ENCODE measurements at regions not wholly inside any gene's neighbourhood (a gene's known extent, or its start where the extent isn't known, plus 50 kb on each side); places are given as distances from the start of the nearest gene placed in this dataset.

DNA sequence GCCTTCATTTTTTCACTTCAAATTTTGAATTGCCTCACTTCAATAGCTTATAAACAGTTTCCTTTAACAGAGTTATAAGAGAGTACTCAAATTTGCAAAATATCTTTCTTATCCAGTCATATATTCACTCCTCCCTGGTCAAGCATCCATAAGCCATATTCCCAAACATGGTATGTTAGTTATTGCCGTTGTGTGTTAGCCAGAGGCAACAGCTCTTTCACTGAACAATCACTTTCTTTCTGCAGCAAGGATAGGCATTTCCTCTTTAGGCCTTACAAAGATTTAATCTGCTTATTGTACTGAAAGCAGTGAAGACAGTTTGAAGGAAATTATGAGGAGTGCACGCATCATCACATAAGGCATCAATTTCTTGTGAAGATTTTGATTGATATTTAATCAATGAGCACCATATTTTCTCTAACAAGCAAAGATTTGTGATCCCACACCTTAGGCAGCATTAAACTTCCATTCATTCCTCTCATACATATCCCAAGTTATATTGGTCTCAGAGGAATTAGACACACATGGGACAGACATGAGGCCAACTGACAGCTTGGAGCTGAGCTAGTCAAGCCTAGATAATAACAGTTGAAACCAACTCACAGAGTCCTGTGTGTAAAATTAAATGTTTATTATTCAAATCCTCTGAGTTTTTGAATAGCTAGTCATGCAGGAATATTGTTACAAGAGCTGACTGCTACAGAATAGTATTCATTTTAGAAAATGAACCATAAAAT, 80.0 kb upstream of the EPHA6 start:
- H3K27ac ChIP-seq (ENCODE audit: low read depth in 1 of 2, low read length in 1 of 2) = no peak overlapping the region
- no peak for ATAC-seq (ENCODE audit: insufficient read depth, low FRiP score)
- H3K27me3 ChIP-seq (ENCODE audit: control insufficient read depth in 3 of 3, insufficient read depth in 3 of 3, low read length in 2 of 3) = no peaks in the 10 kb centered on the region
- TF ChIP-seq, protein P1, sequence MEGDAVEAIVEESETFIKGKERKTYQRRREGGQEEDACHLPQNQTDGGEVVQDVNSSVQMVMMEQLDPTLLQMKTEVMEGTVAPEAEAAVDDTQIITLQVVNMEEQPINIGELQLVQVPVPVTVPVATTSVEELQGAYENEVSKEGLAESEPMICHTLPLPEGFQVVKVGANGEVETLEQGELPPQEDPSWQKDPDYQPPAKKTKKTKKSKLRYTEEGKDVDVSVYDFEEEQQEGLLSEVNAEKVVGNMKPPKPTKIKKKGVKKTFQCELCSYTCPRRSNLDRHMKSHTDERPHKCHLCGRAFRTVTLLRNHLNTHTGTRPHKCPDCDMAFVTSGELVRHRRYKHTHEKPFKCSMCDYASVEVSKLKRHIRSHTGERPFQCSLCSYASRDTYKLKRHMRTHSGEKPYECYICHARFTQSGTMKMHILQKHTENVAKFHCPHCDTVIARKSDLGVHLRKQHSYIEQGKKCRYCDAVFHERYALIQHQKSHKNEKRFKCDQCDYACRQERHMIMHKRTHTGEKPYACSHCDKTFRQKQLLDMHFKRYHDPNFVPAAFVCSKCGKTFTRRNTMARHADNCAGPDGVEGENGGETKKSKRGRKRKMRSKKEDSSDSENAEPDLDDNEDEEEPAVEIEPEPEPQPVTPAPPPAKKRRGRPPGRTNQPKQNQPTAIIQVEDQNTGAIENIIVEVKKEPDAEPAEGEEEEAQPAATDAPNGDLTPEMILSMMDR (IDR thresholded peaks at IDR 0.05; ENCODE audit: control extremely low read depth, extremely low read depth) = no peak
- no peak overlapping the region for H3K9ac ChIP-seq (ENCODE audit: insufficient read depth in 1 of 2, low read length in 2 of 2)
- DNase-seq = no peak
- no peak overlapping the region for H3K4me3 ChIP-seq
- H3K9me3 ChIP-seq (ENCODE audit: control insufficient read depth in 4 of 4, insufficient read depth in 3 of 4, low read length in 3 of 4) = peaks cover 0 to 2% (median 0%) of the 10 kb centered on the region in 4 donors
- WGBS, 2 donors = 64 to 70% methylated on average over 2 of the region's 2 CpGs
- H3K36me3 ChIP-seq (ENCODE audit: control insufficient read depth in 4 of 4, insufficient read depth in 4 of 4, low read length in 4 of 4) = no peaks in the 10 kb centered on the region
- no peaks in the 10 kb centered on the region for H3K4me1 ChIP-seq (ENCODE audit: control insufficient read depth in 5 of 5, insufficient read depth in 5 of 5, low read length in 5 of 5)

DNA sequence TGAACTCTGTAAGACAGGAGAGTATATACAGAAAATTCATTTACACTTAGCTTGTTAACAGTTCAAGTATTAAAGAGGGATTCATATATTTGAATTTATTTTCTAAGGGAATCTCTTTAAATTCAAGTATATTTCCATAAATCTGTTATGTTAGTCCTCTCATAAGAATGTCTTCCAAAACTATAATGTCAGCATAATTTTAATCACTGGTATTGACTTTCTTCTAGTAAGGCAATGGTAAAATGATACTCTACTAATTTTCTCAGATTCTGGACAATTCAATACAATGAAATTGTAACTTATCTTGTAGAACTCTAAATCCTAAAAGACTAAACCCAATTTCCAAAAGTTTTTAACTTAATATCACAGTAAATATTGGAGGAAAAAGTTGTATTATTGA, 66.3 kb upstream of the EPHA6 start:
- Histone ChIP-seq H3K36me3 (ENCODE audit: control insufficient read depth in 4 of 4, insufficient read depth in 4 of 4, low read length in 4 of 4) (no peaks in the 10 kb centered on the region), H3K9ac (ENCODE audit: insufficient read depth in 1 of 2, low read length in 2 of 2) (no peak overlapping the region), H3K27me3 (ENCODE audit: control insufficient read depth in 3 of 3, insufficient read depth in 3 of 3, low read length in 2 of 3) (no peaks in the 10 kb centered on the region), H3K4me3 (no peak overlapping the region), H3K4me1 (ENCODE audit: control insufficient read depth in 5 of 5, insufficient read depth in 5 of 5, low read length in 5 of 5) (no peaks in the 10 kb centered on the region), H3K27ac (ENCODE audit: low read depth in 1 of 2, low read length in 1 of 2) (no peak overlapping the region), H3K9me3 (ENCODE audit: control insufficient read depth in 4 of 4, insufficient read depth in 3 of 4, low read length in 3 of 4) (peaks cover 0 to 10% (median 0%) of the 10 kb centered on the region in 4 donors)
- TF ChIP-seq, protein P1 (IDR thresholded peaks at IDR 0.05; ENCODE audit: control extremely low read depth, extremely low read depth) = no peak
- DNase-seq = no peak
- ATAC-seq (ENCODE audit: insufficient read depth, low FRiP score) = no peak

DNA sequence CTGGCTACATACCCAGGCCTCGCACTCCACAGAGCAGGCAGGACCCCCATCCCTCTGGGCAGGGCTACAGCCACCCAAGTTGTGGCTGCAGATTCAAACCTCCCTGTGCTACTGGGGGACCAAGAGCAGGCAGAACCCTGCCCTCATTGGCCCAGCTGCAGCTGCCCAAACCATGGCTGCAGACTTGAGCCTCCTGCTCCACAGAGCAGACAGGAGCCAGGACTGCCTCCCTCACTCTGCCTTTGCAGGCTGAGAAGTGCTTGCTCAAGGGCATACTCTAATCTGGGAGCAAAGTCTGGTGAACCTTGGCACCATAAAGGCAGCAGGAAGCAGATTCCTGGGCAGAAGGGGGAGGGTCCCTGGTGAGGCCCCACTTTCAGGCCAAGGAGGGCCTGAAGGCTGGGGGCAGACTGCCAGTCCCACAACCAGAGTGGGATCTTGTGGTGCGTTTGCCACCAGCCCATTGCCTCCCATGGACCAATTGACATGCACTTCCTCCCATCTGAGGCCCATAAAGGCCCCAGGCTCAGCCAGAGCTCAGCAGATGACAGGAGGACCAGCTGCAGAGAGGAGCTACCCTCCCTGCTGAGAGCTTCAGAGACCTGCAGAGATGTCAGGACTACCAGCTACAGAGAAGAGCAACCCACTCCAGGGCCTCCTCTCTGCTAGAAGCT, 64.2 kb upstream of the EPHA6 start:
- Histone ChIP-seq H3K4me1 (ENCODE audit: control insufficient read depth in 5 of 5, insufficient read depth in 5 of 5, low read length in 5 of 5) (no peaks in the 10 kb centered on the region), H3K36me3 (ENCODE audit: control insufficient read depth in 4 of 4, insufficient read depth in 4 of 4, low read length in 4 of 4) (no peaks in the 10 kb centered on the region), H3K27ac (ENCODE audit: low read depth in 1 of 2, low read length in 1 of 2) (no peak overlapping the region), H3K4me3 (no peak overlapping the region), H3K27me3 (ENCODE audit: control insufficient read depth in 3 of 3, insufficient read depth in 3 of 3, low read length in 2 of 3) (no peaks in the 10 kb centered on the region), H3K9me3 (ENCODE audit: control insufficient read depth in 4 of 4, insufficient read depth in 3 of 4, low read length in 3 of 4) (peaks cover 0 to 10% (median 0%) of the 10 kb centered on the region in 4 donors), H3K9ac (ENCODE audit: insufficient read depth in 1 of 2, low read length in 2 of 2) (no peak overlapping the region)
- 85 to 88% methylated on average over 2 of the region's 2 CpGs for WGBS, 2 donors
- peak; percentile 11 for ATAC-seq (ENCODE audit: insufficient read depth, low FRiP score)
- no peak for DNase-seq
- TF ChIP-seq, protein P1 (IDR thresholded peaks at IDR 0.05; ENCODE audit: control extremely low read depth, extremely low read depth) = no peak

Data from lung (tissue), 11 donors.